ENCODE measurements at regions not wholly inside any gene's neighbourhood (a gene's known extent, or its start where the extent isn't known, plus 50 kb on each side); places are given as distances from the start of the nearest gene placed in this dataset.

DNA sequence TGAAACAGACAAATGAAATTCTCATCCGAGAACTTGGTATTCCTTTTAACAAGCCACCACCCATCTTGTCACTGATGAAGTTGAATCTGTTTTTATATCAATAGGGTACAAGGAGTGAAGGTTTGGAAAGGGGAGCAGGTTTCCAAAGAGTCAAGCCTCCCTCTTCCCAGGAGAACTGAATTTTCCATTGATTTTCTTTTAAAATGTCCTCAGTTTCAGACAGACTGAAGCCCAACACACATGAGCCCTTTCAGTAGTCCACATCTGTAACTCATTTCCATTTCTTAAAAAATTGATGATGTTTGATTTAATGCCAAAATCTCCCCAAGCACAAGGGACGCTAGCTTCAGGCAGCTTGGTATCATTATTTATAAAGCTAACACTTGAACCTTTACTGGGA lies 187.7 kb downstream of the FOXB1 start:
- no peaks in the 10 kb centered on the region for H3K9me3 ChIP-seq
- 51 to 56% methylated on average over 2 of the region's 2 CpGs for WGBS, 2 donors
- no peaks in the 10 kb centered on the region for H3K4me1 ChIP-seq
- H3K36me3 ChIP-seq = no peaks in the 10 kb centered on the region
- no peak for DNase-seq
- no peak for FAIRE-seq
- no peak for ATAC-seq
- peaks cover 0 to 11% (median 0%) of the 10 kb centered on the region in 4 donors for H3K27me3 ChIP-seq
- intact Hi-C loops (cut with DNase I) = no loop called here
- no peak overlapping the region for H3K27ac ChIP-seq
- H3K4me3 ChIP-seq = no peak overlapping the region
- TF ChIP-seq, protein P1, sequence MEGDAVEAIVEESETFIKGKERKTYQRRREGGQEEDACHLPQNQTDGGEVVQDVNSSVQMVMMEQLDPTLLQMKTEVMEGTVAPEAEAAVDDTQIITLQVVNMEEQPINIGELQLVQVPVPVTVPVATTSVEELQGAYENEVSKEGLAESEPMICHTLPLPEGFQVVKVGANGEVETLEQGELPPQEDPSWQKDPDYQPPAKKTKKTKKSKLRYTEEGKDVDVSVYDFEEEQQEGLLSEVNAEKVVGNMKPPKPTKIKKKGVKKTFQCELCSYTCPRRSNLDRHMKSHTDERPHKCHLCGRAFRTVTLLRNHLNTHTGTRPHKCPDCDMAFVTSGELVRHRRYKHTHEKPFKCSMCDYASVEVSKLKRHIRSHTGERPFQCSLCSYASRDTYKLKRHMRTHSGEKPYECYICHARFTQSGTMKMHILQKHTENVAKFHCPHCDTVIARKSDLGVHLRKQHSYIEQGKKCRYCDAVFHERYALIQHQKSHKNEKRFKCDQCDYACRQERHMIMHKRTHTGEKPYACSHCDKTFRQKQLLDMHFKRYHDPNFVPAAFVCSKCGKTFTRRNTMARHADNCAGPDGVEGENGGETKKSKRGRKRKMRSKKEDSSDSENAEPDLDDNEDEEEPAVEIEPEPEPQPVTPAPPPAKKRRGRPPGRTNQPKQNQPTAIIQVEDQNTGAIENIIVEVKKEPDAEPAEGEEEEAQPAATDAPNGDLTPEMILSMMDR (IDR thresholded peaks at IDR 0.05) = no peak

DNA sequence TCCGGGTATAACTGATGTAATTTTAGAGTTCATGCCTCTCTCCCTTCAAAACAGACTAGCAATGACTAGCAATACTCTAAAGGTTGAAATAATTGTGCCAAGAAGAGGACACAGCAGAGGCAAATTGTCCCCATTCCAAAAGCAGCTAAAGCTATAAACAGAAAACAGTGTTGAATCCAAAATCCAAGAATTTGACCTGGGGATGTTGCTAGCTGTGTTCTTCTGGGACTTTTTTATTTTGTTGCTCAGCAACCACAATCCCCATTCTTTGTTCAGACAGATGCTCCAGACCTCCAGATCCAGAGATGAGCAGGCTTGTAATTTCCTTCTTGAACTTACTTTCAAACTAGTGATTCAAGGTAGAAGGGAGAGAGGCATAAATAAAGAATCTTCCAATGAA lies 191.5 kb downstream of the FOXB1 start:
- Histone ChIP-seq H3K36me3 (no peaks in the 10 kb centered on the region), H3K4me1 (no peaks in the 10 kb centered on the region), H3K27ac (no peak overlapping the region), H3K4me3 (no peak overlapping the region), H3K27me3 (peaks cover 0 to 23% (median 0%) of the 10 kb centered on the region in 4 donors), H3K9me3 (no peaks in the 10 kb centered on the region)
- intact Hi-C loops (cut with DNase I) = no loop called here
- TF ChIP-seq, protein P1 (IDR thresholded peaks at IDR 0.05) = no peak
- no peak for DNase-seq
- no peak for FAIRE-seq
- no peak for ATAC-seq
- 40 to 55% methylated on average over 1 of the region's 1 CpG for WGBS, 2 donors

DNA sequence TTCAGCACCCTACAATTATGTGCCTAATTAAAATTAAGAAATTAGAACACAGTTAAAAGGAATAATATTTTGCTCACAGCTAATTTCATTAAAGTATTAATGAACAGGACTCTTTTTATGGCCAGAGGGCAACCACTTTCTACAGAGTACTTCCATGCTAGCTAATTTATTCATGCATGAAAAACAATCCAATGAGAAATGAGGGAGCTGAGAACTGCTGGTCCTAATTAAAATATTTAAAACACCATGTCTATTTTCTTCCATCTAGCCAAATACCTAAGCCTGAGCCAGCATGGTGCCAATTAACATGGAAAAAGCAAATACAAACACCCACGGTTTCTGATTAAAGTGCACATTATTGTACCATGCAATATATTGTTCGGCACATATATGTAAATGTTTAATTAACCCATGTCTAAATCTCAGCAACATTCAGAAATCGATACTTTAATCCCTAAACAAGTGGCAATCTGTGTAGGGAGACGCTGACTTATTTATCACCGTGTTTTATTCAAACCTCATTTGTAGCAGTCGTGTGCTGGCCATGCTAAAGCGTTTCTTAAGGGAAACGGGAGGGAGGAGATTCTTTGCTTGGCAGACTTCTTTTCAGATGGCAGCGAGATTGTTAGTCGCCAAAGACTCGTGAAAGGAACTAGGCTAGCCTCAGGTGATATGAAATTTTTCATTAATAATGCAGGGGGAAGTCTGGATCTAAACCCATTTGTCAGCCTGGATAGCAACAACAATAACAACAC lies 193.5 kb downstream of the ANXA2 start:
- intact Hi-C loops (cut with DNase I) = no loop called here
- H3K27me3 ChIP-seq = peaks cover 0 to 27% (median 2%) of the 10 kb centered on the region in 4 donors
- no peak overlapping the region for H3K4me3 ChIP-seq
- DNase-seq (no peak), FAIRE-seq (no peak), ATAC-seq (no peak)
- H3K4me1 ChIP-seq = no peaks in the 10 kb centered on the region
- no peak overlapping the region for H3K27ac ChIP-seq
- no peaks in the 10 kb centered on the region for H3K9me3 ChIP-seq
- 42% methylated on average over 11 of the region's 11 CpGs for WGBS, 2 donors
- H3K36me3 ChIP-seq = no peaks in the 10 kb centered on the region
- TF ChIP-seq, protein P1 (IDR thresholded peaks at IDR 0.05) = no peak

DNA sequence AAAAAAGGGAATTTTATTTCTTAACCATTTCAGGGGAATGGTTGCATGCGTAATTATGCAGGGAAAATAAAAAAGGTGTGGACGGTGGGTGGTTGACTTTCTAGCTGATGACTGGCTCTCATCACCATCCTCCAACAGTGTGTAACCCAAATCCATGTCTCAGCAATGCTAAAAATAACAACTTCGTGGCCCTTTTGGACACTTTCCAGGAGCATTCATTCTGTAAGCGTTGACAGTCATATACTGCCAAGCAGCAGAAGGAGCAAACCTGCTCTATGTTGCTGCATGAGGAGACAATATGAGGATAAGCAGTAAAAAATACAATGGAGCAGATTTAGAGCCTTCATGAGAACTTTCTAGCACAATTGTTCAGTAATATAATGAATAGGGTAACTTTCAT lies 189.1 kb downstream of the ANXA2 start:
- WGBS, 2 donors = 52 to 53% methylated on average over 4 of the region's 4 CpGs
- no peaks in the 10 kb centered on the region for H3K4me1 ChIP-seq
- ATAC-seq (no peak), DNase-seq (no peak), FAIRE-seq (no peak)
- no peaks in the 10 kb centered on the region for H3K9me3 ChIP-seq
- no peak overlapping the region for H3K27ac ChIP-seq
- H3K27me3 ChIP-seq = peaks cover 0 to 12% (median 0%) of the 10 kb centered on the region in 4 donors
- intact Hi-C loops (cut with DNase I) = no loop called here
- no peaks in the 10 kb centered on the region for H3K36me3 ChIP-seq
- H3K4me3 ChIP-seq = no peak overlapping the region
- TF ChIP-seq, protein P1 (IDR thresholded peaks at IDR 0.05) = no peak

DNA sequence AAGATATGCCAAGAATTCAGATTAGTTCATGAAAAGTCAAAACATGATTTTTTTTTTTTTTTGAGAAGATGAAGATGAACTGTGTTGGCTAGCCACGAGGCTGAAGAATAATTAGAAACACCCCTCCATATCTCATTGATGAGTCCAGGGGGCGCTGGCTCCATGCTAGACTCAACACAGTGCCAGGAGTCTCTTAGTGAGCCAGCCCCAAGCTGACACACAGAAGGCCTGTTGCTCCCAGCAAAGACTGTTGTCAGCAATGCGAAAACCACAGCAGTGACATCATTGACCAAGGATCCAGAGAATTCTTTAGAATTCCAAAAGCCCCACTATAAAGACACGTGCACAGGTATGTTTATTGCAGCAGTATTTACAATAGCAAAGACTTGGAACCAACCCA lies 185.2 kb downstream of the ANXA2 start:
- no peak overlapping the region for H3K4me3 ChIP-seq
- DNase-seq (no peak), ATAC-seq (no peak), FAIRE-seq (no peak)
- H3K36me3 ChIP-seq = no peaks in the 10 kb centered on the region
- no peak overlapping the region for H3K27ac ChIP-seq
- TF ChIP-seq, protein P1 (IDR thresholded peaks at IDR 0.05) = no peak
- 44 to 47% methylated on average over 4 of the region's 4 CpGs for WGBS, 2 donors
- intact Hi-C loops (cut with DNase I) = no loop called here
- H3K9me3 ChIP-seq = no peaks in the 10 kb centered on the region
- H3K4me1 ChIP-seq = no peaks in the 10 kb centered on the region
- H3K27me3 ChIP-seq = peaks cover 0 to 17% (median 0%) of the 10 kb centered on the region in 4 donors
